H1 (cell line): ENCODE measurements at regions not wholly inside any gene's neighbourhood (a gene's known extent, or its start where the extent isn't known, plus 50 kb on each side); places are given as distances from the start of the nearest gene placed in this dataset.

ENCODE experiments used
- BACH1 ChIP-seq: IDR thresholded peaks from 2 replicates; pipeline ENCODE4 v1.6.1; 2012; ENCODE audit warnings: low read length, improper control_type of control experiment
- BRCA1 ChIP-seq: IDR thresholded peaks from 2 replicates; pipeline ENCODE4 v1.6.1; 2012; ENCODE audit warnings: low read depth, low read length, improper control_type of control experiment
- CTCF ChIP-seq, 3 experiments: IDR thresholded peaks; 1 replicate in 2 of 3; 2 replicates in 1 of 3; pipeline versions ENCODE4 v1.5.1 to v1.6.1; 2011; ENCODE audit warnings: low read length in 3 of 3, mild to moderate bottlenecking in 3 of 3, inconsistent platforms in 2 of 3, low read depth in 1 of 3, moderate library complexity in 1 of 3; ENCODE audit not compliant: insufficient read depth in 1 of 3; ENCODE audit errors: control extremely low read depth in 1 of 3
- EGR1 ChIP-seq: IDR thresholded peaks from 2 replicates; pipeline ENCODE4 v1.6.1; 2011; ENCODE audit warnings: low read depth, low read length, borderline replicate concordance
- JUND ChIP-seq: IDR thresholded peaks from 2 replicates; pipeline ENCODE4 v1.6.1; 2011; ENCODE audit warnings: mild to moderate bottlenecking, improper control_type of control experiment, low read length
- POLR2A ChIP-seq, 2 experiments: IDR thresholded peaks; 1 replicate in 1 of 2; 2 replicates in 1 of 2; pipeline ENCODE4 v1.6.1; 2011; ENCODE audit warnings: low read depth in 2 of 2, low read length in 2 of 2, mild to moderate bottlenecking in 2 of 2; ENCODE audit errors: control extremely low read depth in 1 of 2
- RAD21 ChIP-seq, 2 experiments: IDR thresholded peaks in 1 of 2; conservative IDR thresholded peaks in 1 of 2; 2 replicates each; pipeline ENCODE4 v1.6.1; 2011; ENCODE audit warnings: low read depth in 2 of 2, low read length in 2 of 2, improper control_type of control experiment in 1 of 2, inconsistent platforms in 1 of 2, mild to moderate bottlenecking in 1 of 2, moderate library complexity in 1 of 2
- RBBP5 ChIP-seq: IDR thresholded peaks from 2 replicates; pipeline ENCODE4 v1.7.1; 2012; ENCODE audit warnings: low read depth, mild to moderate bottlenecking, inconsistent platforms, low read length, moderate library complexity, borderline replicate concordance
- SIN3A ChIP-seq, 2 experiments: IDR thresholded peaks in 1 of 2; conservative IDR thresholded peaks in 1 of 2; 2 replicates each; pipeline ENCODE4 v1.6.1; 2011 to 2012; ENCODE audit warnings: low read length in 2 of 2, improper control_type of control experiment in 1 of 2, low read depth in 1 of 2, mild to moderate bottlenecking in 1 of 2
- TAF1 ChIP-seq: IDR thresholded peaks from 2 replicates; pipeline ENCODE4 v1.6.1; 2011; ENCODE audit warnings: mild to moderate bottlenecking, low read depth, low read length
- TCF12 ChIP-seq: IDR thresholded peaks from 2 replicates; pipeline ENCODE4 v1.6.1; 2011; ENCODE audit warnings: low read depth, mild to moderate bottlenecking, low read length
- TF ChIP-seq, protein P1 (sequence below): IDR thresholded peaks from 2 replicates; pipeline ENCODE4 v1.6.1; 2012; ENCODE audit warnings: inconsistent platforms
- TF ChIP-seq, protein P2 (sequence below): IDR thresholded peaks from 2 replicates; pipeline ENCODE4 v1.6.1; 2012; ENCODE audit warnings: inconsistent platforms

DNA sequence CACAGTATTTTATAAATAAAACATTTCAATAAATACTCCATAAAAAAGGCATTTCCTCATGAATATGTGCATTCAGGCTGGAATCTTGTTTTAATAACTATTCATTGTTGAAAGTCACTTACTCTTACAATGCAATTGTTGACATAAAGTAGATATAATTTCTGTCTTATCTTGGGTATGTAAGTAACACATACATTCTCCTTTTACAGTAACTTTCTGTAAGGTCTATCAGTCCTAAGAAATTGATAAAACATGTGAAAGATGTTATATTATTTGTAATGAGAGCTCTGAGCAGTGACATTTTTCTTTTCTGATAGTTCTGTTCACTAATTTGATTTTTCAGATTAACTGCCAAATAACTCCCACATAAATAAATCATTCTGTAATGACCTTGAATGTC is 1249.2 kb downstream of the STIM2 start:
- TF ChIP-seq JUND (no peak), CTCF (IDR thresholded peaks at IDR 0.05; ENCODE audit: control extremely low read depth in 1 of 3, insufficient read depth in 1 of 3, low read depth in 1 of 3, low read length in 3 of 3) (no peak), BRCA1 (no peak), SIN3A (conservative IDR thresholded peaks at IDR 0.05 in 1 of 2, IDR thresholded peaks at IDR 0.05 in 1 of 2; ENCODE audit: low read depth in 1 of 2, low read length in 2 of 2) (no peak), BACH1 (no peak), RBBP5 (no peak), TAF1 (no peak), EGR1 (no peak), TCF12 (no peak), POLR2A (IDR thresholded peaks at IDR 0.05; ENCODE audit: control extremely low read depth in 1 of 2, low read depth in 2 of 2, low read length in 2 of 2) (no peak), RAD21 (IDR thresholded peaks at IDR 0.05 in 1 of 2, conservative IDR thresholded peaks at IDR 0.05 in 1 of 2; ENCODE audit: low read depth in 2 of 2, low read length in 2 of 2) (no peak)
- TF ChIP-seq, protein P1, sequence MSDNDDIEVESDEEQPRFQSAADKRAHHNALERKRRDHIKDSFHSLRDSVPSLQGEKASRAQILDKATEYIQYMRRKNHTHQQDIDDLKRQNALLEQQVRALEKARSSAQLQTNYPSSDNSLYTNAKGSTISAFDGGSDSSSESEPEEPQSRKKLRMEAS: no peak
- TF ChIP-seq, protein P2, sequence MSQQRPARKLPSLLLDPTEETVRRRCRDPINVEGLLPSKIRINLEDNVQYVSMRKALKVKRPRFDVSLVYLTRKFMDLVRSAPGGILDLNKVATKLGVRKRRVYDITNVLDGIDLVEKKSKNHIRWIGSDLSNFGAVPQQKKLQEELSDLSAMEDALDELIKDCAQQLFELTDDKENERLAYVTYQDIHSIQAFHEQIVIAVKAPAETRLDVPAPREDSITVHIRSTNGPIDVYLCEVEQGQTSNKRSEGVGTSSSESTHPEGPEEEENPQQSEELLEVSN: no peak
